ENCODE measurements at regions not wholly inside any gene's neighbourhood (a gene's known extent, or its start where the extent isn't known, plus 50 kb on each side); places are given as distances from the start of the nearest gene placed in this dataset.

DNA sequence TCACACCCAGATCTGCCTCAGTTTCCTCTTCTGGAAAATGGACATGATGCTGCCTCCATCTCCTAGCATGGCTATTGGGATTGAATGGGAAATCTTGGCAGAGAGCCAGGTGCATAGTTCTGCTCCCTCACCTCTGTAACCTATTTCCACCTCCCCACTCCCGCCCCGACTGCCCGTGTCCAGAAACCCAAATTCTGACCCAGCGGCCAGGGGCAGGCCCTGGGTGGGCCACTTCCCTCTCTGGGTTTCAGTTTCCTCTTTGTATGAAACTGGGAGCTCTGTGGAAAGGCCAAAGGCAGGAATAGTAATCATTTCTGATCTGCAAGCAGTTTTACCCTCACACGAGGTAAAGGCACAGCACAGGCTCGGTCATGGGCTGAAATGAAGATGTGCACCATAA, 74.1 kb upstream of the DUSP5 start:
- Histone ChIP-seq H3K27ac (replicated peaks; ENCODE audit: low read length) (no peak overlapping the region), H3K4ac (ENCODE audit: low read length) (no peak overlapping the region), H3K9ac (ENCODE audit: low read depth, low read length, poor library complexity) (no peak overlapping the region), H2AFZ (ENCODE audit: low read length) (no peak overlapping the region), H3K27me3 (ENCODE audit: control insufficient read depth in 3 of 3, insufficient read depth in 3 of 3, low read depth in 1 of 3, low read length in 3 of 3) (peaks cover 0 to 4% (median 0%) of the 10 kb centered on the region in 3 experiments), H3K36me3 (replicated peaks in 1 of 2; ENCODE audit: control insufficient read depth in 2 of 2, insufficient read depth in 2 of 2, low read length in 2 of 2) (no peaks in the 10 kb centered on the region), H2BK12ac (ENCODE audit: low read length) (no peak overlapping the region), H3K4me2 (ENCODE audit: insufficient read depth, low read length, poor library complexity, severe bottlenecking) (no peak overlapping the region), H3K79me1 (ENCODE audit: low read depth, low read length) (no peaks in the 10 kb centered on the region), H2BK5ac (ENCODE audit: low read length) (no peak overlapping the region), H2AK5ac (ENCODE audit: low read depth, low read length) (no peak overlapping the region), H4K8ac (ENCODE audit: low read depth, low read length) (no peak overlapping the region), H3K4me3 (ENCODE audit: low read length in 2 of 2) (no peak overlapping the region), H4K91ac (ENCODE audit: low read depth, low read length, poor library complexity) (no peak overlapping the region), H2BK15ac (ENCODE audit: low read length) (no peak overlapping the region), H3K14ac (ENCODE audit: low read length) (no peak overlapping the region), H3K18ac (ENCODE audit: low read length) (peak overlapping the region; percentile 45), H3K9me3 (replicated peaks in 1 of 2; ENCODE audit: control insufficient read depth in 2 of 2, insufficient read depth in 1 of 2, low read depth in 1 of 2, low read length in 2 of 2) (no peaks in the 10 kb centered on the region), H2BK120ac (ENCODE audit: low read depth, low read length) (no peak overlapping the region), H3K4me1 (ENCODE audit: control insufficient read depth in 2 of 2, insufficient read depth in 1 of 2, low read depth in 1 of 2, low read length in 2 of 2) (peaks cover 0 to 3% of the 10 kb centered on the region in 2 donors), H3K23ac (ENCODE audit: low read depth, low read length, poor library complexity) (no peak overlapping the region)
- DNase-seq (ENCODE audit: low spot score) = no peak
- no CpG with 5 or more reads among the region's 6 CpGs for WGBS, 2 donors (ENCODE audit: extremely low coverage in 2 of 2, insufficient read length in 2 of 2, insufficient replicate concordance in 1 of 2)

- Histone ChIP-seq H3K4me2 (ENCODE audit: insufficient read depth, low read length, poor library complexity, severe bottlenecking) (no peak overlapping the region), H3K36me3 (replicated peaks in 1 of 2; ENCODE audit: control insufficient read depth in 2 of 2, insufficient read depth in 2 of 2, low read length in 2 of 2) (no peaks in the 10 kb centered on the region), H3K4me1 (ENCODE audit: control insufficient read depth in 2 of 2, insufficient read depth in 1 of 2, low read depth in 1 of 2, low read length in 2 of 2) (peaks cover 0 to 3% of the 10 kb centered on the region in 2 donors), H3K27me3 (ENCODE audit: control insufficient read depth in 3 of 3, insufficient read depth in 3 of 3, low read depth in 1 of 3, low read length in 3 of 3) (no peaks in the 10 kb centered on the region), H2BK120ac (ENCODE audit: low read depth, low read length) (no peak overlapping the region), H3K79me1 (ENCODE audit: low read depth, low read length) (no peaks in the 10 kb centered on the region), H3K14ac (ENCODE audit: low read length) (no peak overlapping the region), H3K23ac (ENCODE audit: low read depth, low read length, poor library complexity) (no peak overlapping the region), H2AK5ac (ENCODE audit: low read depth, low read length) (no peak overlapping the region), H3K18ac (ENCODE audit: low read length) (no peak overlapping the region), H2BK5ac (ENCODE audit: low read length) (no peak overlapping the region), H3K9ac (ENCODE audit: low read depth, low read length, poor library complexity) (no peak overlapping the region), H3K9me3 (replicated peaks in 1 of 2; ENCODE audit: control insufficient read depth in 2 of 2, insufficient read depth in 1 of 2, low read depth in 1 of 2, low read length in 2 of 2) (no peaks in the 10 kb centered on the region), H4K8ac (ENCODE audit: low read depth, low read length) (no peak overlapping the region), H2BK15ac (ENCODE audit: low read length) (no peak overlapping the region), H2AFZ (ENCODE audit: low read length) (no peak overlapping the region), H3K4me3 (ENCODE audit: low read length in 2 of 2) (no peak overlapping the region), H3K27ac (replicated peaks; ENCODE audit: low read length) (no peak overlapping the region), H4K91ac (ENCODE audit: low read depth, low read length, poor library complexity) (no peak overlapping the region), H3K4ac (ENCODE audit: low read length) (no peak overlapping the region), H2BK12ac (ENCODE audit: low read length) (no peak overlapping the region)
- WGBS, 2 donors (ENCODE audit: extremely low coverage in 2 of 2, insufficient read length in 2 of 2, insufficient replicate concordance in 1 of 2) = no CpG with 5 or more reads among the region's 11 CpGs
- DNase-seq (ENCODE audit: low spot score) = no peak
These were observed 71.9 kb upstream of the DUSP5 start for GRCh38 chr10:110425684-110426293.

DNA sequence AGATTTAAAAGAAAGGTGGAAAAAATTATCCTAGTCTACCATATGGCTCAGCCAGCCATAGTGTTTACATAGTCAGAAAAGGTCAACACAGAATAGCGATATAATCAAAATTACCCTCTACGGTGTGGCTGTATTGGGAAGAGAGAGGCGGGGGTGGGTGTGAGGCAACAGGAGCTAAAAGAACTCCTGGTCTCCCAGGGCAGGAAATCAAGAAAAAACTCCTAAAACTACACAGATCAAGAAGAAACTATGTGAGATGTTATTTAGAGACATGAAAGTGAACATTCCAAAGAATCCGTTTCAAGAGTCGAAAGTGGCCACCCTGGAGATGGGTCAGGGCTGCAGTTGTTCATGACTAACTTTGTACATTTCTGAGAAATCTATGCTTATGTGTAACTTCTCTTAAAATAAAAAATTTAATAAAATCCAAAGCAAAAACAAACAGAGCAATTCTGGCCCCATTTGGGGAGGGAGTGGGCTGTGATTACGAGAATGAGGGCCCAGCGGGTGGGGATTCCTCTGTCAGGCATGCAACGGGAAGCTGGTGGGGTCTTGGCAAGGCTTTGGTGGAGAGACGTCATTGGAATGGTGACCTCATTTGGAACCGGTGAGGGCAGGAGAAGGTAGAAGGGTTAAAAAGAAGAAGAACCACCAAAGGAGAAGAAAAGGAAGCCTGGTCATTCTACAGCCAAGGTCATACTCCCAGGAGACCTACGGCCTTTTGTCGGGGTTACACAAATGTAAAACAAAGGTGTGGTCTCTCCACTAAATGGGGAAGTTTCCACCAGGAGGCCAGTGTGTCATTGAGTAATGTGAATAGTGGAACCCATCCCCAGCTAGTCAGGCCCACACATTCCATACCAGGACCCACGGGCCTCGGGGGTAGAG, 71.2 kb upstream of the DUSP5 start:
- no peaks in the 10 kb centered on the region for H3K4me1 ChIP-seq (ENCODE audit: control insufficient read depth in 2 of 2, insufficient read depth in 1 of 2, low read depth in 1 of 2, low read length in 2 of 2)
- no peak overlapping the region for H3K18ac ChIP-seq (ENCODE audit: low read length)
- no peak overlapping the region for H2BK5ac ChIP-seq (ENCODE audit: low read length)
- no peak overlapping the region for H3K4me3 ChIP-seq (ENCODE audit: low read length in 2 of 2)
- H3K14ac ChIP-seq (ENCODE audit: low read length) = no peak overlapping the region
- DNase-seq (ENCODE audit: low spot score) = no peak
- no peak overlapping the region for H3K4me2 ChIP-seq (ENCODE audit: insufficient read depth, low read length, poor library complexity, severe bottlenecking)
- H3K23ac ChIP-seq (ENCODE audit: low read depth, low read length, poor library complexity) = no peak overlapping the region
- no peak overlapping the region for H2AK5ac ChIP-seq (ENCODE audit: low read depth, low read length)
- no peak overlapping the region for H2BK15ac ChIP-seq (ENCODE audit: low read length)
- no peaks in the 10 kb centered on the region for H3K36me3 ChIP-seq (replicated peaks in 1 of 2; ENCODE audit: control insufficient read depth in 2 of 2, insufficient read depth in 2 of 2, low read length in 2 of 2)
- H3K9ac ChIP-seq (ENCODE audit: low read depth, low read length, poor library complexity) = no peak overlapping the region
- no peak overlapping the region for H4K8ac ChIP-seq (ENCODE audit: low read depth, low read length)
- H3K27me3 ChIP-seq (ENCODE audit: control insufficient read depth in 3 of 3, insufficient read depth in 3 of 3, low read depth in 1 of 3, low read length in 3 of 3) = no peaks in the 10 kb centered on the region
- H2BK120ac ChIP-seq (ENCODE audit: low read depth, low read length) = no peak overlapping the region
- no peak overlapping the region for H2BK12ac ChIP-seq (ENCODE audit: low read length)
- H3K4ac ChIP-seq (ENCODE audit: low read length) = no peak overlapping the region
- WGBS, 2 donors (ENCODE audit: extremely low coverage in 2 of 2, insufficient read length in 2 of 2, insufficient replicate concordance in 1 of 2) = no CpG with 5 or more reads among the region's 14 CpGs
- no peak overlapping the region for H2AFZ ChIP-seq (ENCODE audit: low read length)
- no peak overlapping the region for H4K91ac ChIP-seq (ENCODE audit: low read depth, low read length, poor library complexity)
- no peak overlapping the region for H3K27ac ChIP-seq (replicated peaks; ENCODE audit: low read length)
- H3K79me1 ChIP-seq (ENCODE audit: low read depth, low read length) = no peaks in the 10 kb centered on the region
- H3K9me3 ChIP-seq (replicated peaks in 1 of 2; ENCODE audit: control insufficient read depth in 2 of 2, insufficient read depth in 1 of 2, low read depth in 1 of 2, low read length in 2 of 2) = no peaks in the 10 kb centered on the region

DNA sequence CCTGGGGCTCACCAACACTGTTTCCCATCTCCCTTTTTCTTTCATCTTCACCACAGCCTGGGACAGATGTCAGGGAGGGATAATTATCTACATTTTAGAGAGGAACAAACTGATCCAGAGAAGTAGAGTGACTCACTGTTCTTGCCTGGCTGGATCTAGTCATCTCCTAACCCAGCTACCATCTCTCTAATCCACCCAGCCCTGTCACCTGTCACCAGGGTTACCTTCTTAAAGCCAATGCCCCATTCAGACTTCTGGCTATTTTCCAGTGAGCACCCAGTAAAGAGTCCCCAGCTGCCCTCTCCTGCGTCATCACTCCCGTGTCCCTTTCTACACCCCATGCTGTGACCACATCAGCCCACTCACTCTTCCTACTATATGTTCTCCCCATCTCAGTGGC, 68.4 kb upstream of the DUSP5 start:
- Histone ChIP-seq H2AK5ac (ENCODE audit: low read depth, low read length) (no peak overlapping the region), H3K27me3 (ENCODE audit: control insufficient read depth in 3 of 3, insufficient read depth in 3 of 3, low read depth in 1 of 3, low read length in 3 of 3) (no peaks in the 10 kb centered on the region), H3K79me1 (ENCODE audit: low read depth, low read length) (no peaks in the 10 kb centered on the region), H4K91ac (ENCODE audit: low read depth, low read length, poor library complexity) (no peak overlapping the region), H3K18ac (ENCODE audit: low read length) (no peak overlapping the region), H3K23ac (ENCODE audit: low read depth, low read length, poor library complexity) (no peak overlapping the region), H3K36me3 (replicated peaks in 1 of 2; ENCODE audit: control insufficient read depth in 2 of 2, insufficient read depth in 2 of 2, low read length in 2 of 2) (no peaks in the 10 kb centered on the region), H2BK15ac (ENCODE audit: low read length) (no peak overlapping the region), H3K4me3 (ENCODE audit: low read length in 2 of 2) (no peak overlapping the region), H2BK12ac (ENCODE audit: low read length) (no peak overlapping the region), H3K4me1 (ENCODE audit: control insufficient read depth in 2 of 2, insufficient read depth in 1 of 2, low read depth in 1 of 2, low read length in 2 of 2) (no peaks in the 10 kb centered on the region), H2AFZ (ENCODE audit: low read length) (no peak overlapping the region), H2BK5ac (ENCODE audit: low read length) (no peak overlapping the region), H3K9me3 (replicated peaks in 1 of 2; ENCODE audit: control insufficient read depth in 2 of 2, insufficient read depth in 1 of 2, low read depth in 1 of 2, low read length in 2 of 2) (peaks cover 0 to 1% of the 10 kb centered on the region in 2 donors), H3K27ac (replicated peaks; ENCODE audit: low read length) (no peak overlapping the region), H4K8ac (ENCODE audit: low read depth, low read length) (no peak overlapping the region), H2BK120ac (ENCODE audit: low read depth, low read length) (no peak overlapping the region), H3K4me2 (ENCODE audit: insufficient read depth, low read length, poor library complexity, severe bottlenecking) (no peak overlapping the region), H3K4ac (ENCODE audit: low read length) (no peak overlapping the region), H3K14ac (ENCODE audit: low read length) (no peak overlapping the region), H3K9ac (ENCODE audit: low read depth, low read length, poor library complexity) (no peak overlapping the region)
- no CpG with 5 or more reads among the region's 2 CpGs for WGBS, 2 donors (ENCODE audit: extremely low coverage in 2 of 2, insufficient read length in 2 of 2, insufficient replicate concordance in 1 of 2)
- no peak for DNase-seq (ENCODE audit: low spot score)

Measured in neuronal stem cell (in vitro differentiated cells).